ENCODE measurements at regions not wholly inside any gene's neighbourhood (a gene's known extent, or its start where the extent isn't known, plus 50 kb on each side); places are given as distances from the start of the nearest gene placed in this dataset.

- TF ChIP-seq POLR2AphosphoS5 (IDR thresholded peaks at IDR 0.05): no peak
- TF ChIP-seq CTCF (IDR thresholded peaks at IDR 0.05): peak in 5 of 7 experiments; percentile 35 to 64 (median 50)
- no peak for TF ChIP-seq POLR2A (IDR thresholded peaks at IDR 0.05)
Measured at GRCh38 chr1:36609241-36610027, 126.7 kb upstream of the CSF3R start.
